Fibroblast of the aortic adventitia (primary cell): ENCODE measurements at regions not wholly inside any gene's neighbourhood (a gene's known extent, or its start where the extent isn't known, plus 50 kb on each side); places are given as distances from the start of the nearest gene placed in this dataset.

Experiments
- DNase-seq: peaks from one replicate; pipeline ENCODE4 v3.0.0-alpha.2; 2010; ENCODE audit warnings: low read depth
- H3K4me3 ChIP-seq: 2 replicates; pipeline ENCODE4 v1.5.1; 2011; ENCODE audit warnings: low read depth, mild to moderate bottlenecking, control low read depth, low read length, moderate library complexity
- CTCF ChIP-seq: IDR thresholded peaks from 2 replicates; pipeline ENCODE4 v1.5.1; 2011; ENCODE audit warnings: mild to moderate bottlenecking, low read length, control low read depth, inconsistent platforms; ENCODE audit not compliant: insufficient read depth

- H3K4me3 ChIP-seq, result no peak overlapping the region
- no peak for TF ChIP-seq CTCF
- no peak for DNase-seq
These were observed 174.3 kb downstream of the TFAP2B start for GRCh38 chr6:50992704-50993625.

GRCh38 chr6:50993941-50994720 lies 175.5 kb downstream of the TFAP2B start:
- no peak for DNase-seq
- no peak for TF ChIP-seq CTCF

GRCh38 chr6:50995036-50995435 lies 176.4 kb downstream of the TFAP2B start:
- no peak overlapping the region for H3K4me3 ChIP-seq
- DNase-seq, result no peak
- TF ChIP-seq CTCF, result no peak

More at GRCh38 chr6:50993941-50994720, 175.5 kb downstream of the TFAP2B start:
- no peak overlapping the region for H3K4me3 ChIP-seq

GRCh38 chr6:50998905-50999304 lies 180.2 kb downstream of the TFAP2B start:
- H3K4me3 ChIP-seq, result no peak overlapping the region
- no peak for TF ChIP-seq CTCF
- DNase-seq, result no peak

- no peak overlapping the region for H3K4me3 ChIP-seq
- DNase-seq, result no peak
- TF ChIP-seq CTCF, result no peak
These were observed 182.7 kb downstream of the TFAP2B start for GRCh38 chr6:51001399-51001798.

GRCh38 chr6:51004380-51004779 lies 185.7 kb downstream of the TFAP2B start:
- no peak overlapping the region for H3K4me3 ChIP-seq
- DNase-seq, result no peak
- TF ChIP-seq CTCF, result no peak
